ENCODE measurements at regions not wholly inside any gene's neighbourhood (a gene's known extent, or its start where the extent isn't known, plus 50 kb on each side); places are given as distances from the start of the nearest gene placed in this dataset.

- intact Hi-C loops (cut with micrococcal nuclease), result no loop called here
- Mint-ChIP-seq H3K36me3 (ENCODE audit: low read depth) (no peaks in the 10 kb centered on the region), H3K4me3 (no peak overlapping the region), H3K27me3 (no peaks in the 10 kb centered on the region), H3K9me3 (no peaks in the 10 kb centered on the region), H3K4me1 (no peaks in the 10 kb centered on the region), H3K27ac (no peak overlapping the region)
- DNase-seq, result no peak
These were observed 314.9 kb upstream of the SLITRK5 start for GRCh38 chr13:87356314-87356713.

GRCh38 chr13:87358319-87358718 is 312.9 kb upstream of the SLITRK5 start:
- intact Hi-C loops (cut with micrococcal nuclease), result no loop called here
- no peaks in the 10 kb centered on the region for H3K9me3 Mint-ChIP-seq
- no peaks in the 10 kb centered on the region for H3K36me3 Mint-ChIP-seq (ENCODE audit: low read depth)
- DNase-seq, result no peak
- no peak overlapping the region for H3K4me3 Mint-ChIP-seq
- H3K4me1 Mint-ChIP-seq, result no peaks in the 10 kb centered on the region
- no peaks in the 10 kb centered on the region for H3K27me3 Mint-ChIP-seq
- no peak overlapping the region for H3K27ac Mint-ChIP-seq

- H3K9me3 Mint-ChIP-seq, result peaks cover 7% of the 10 kb centered on the region
- no peak for DNase-seq
- no peaks in the 10 kb centered on the region for H3K36me3 Mint-ChIP-seq (ENCODE audit: low read depth)
- no peak overlapping the region for H3K4me3 Mint-ChIP-seq
- H3K27ac Mint-ChIP-seq, result no peak overlapping the region
- H3K27me3 Mint-ChIP-seq, result no peaks in the 10 kb centered on the region
- intact Hi-C loops (cut with micrococcal nuclease), result no loop called here
- H3K4me1 Mint-ChIP-seq, result no peaks in the 10 kb centered on the region
These were observed 310.0 kb upstream of the SLITRK5 start for GRCh38 chr13:87361216-87361615.

GRCh38 chr13:87368639-87369038 is 302.5 kb upstream of the SLITRK5 start:
- no peaks in the 10 kb centered on the region for H3K36me3 Mint-ChIP-seq (ENCODE audit: low read depth)
- DNase-seq, result no peak
- no peaks in the 10 kb centered on the region for H3K4me1 Mint-ChIP-seq
- intact Hi-C loops (cut with micrococcal nuclease), result no loop called here
- peaks cover 16% of the 10 kb centered on the region for H3K9me3 Mint-ChIP-seq
- H3K27ac Mint-ChIP-seq, result no peak overlapping the region
- no peaks in the 10 kb centered on the region for H3K27me3 Mint-ChIP-seq
- H3K4me3 Mint-ChIP-seq, result no peak overlapping the region

GRCh38 chr13:87376081-87376480 is 295.1 kb upstream of the SLITRK5 start:
- H3K36me3 Mint-ChIP-seq (ENCODE audit: low read depth), result no peaks in the 10 kb centered on the region
- H3K4me1 Mint-ChIP-seq, result no peaks in the 10 kb centered on the region
- H3K4me3 Mint-ChIP-seq, result no peak overlapping the region
- no peak for DNase-seq
- no peaks in the 10 kb centered on the region for H3K27me3 Mint-ChIP-seq
- H3K27ac Mint-ChIP-seq, result peak overlapping the region; percentile 26
- H3K9me3 Mint-ChIP-seq, result peaks cover 4% of the 10 kb centered on the region
- intact Hi-C loops (cut with micrococcal nuclease), result no loop called here

GRCh38 chr13:87384099-87384498 is 287.1 kb upstream of the SLITRK5 start:
- no peaks in the 10 kb centered on the region for H3K9me3 Mint-ChIP-seq
- intact Hi-C loops (cut with micrococcal nuclease), result no loop called here
- H3K27ac Mint-ChIP-seq, result no peak overlapping the region
- H3K4me3 Mint-ChIP-seq, result no peak overlapping the region
- H3K27me3 Mint-ChIP-seq, result no peaks in the 10 kb centered on the region
- no peaks in the 10 kb centered on the region for H3K4me1 Mint-ChIP-seq
- H3K36me3 Mint-ChIP-seq (ENCODE audit: low read depth), result no peaks in the 10 kb centered on the region
- no peak for DNase-seq

- H3K9me3 Mint-ChIP-seq, result no peaks in the 10 kb centered on the region
These were observed 277.8 kb upstream of the SLITRK5 start for GRCh38 chr13:87393358-87393757.

GRCh38 chr13:87398047-87398446 is 273.1 kb upstream of the SLITRK5 start:
- intact Hi-C loops (cut with micrococcal nuclease), result no loop called here
- no peak for DNase-seq
- no peaks in the 10 kb centered on the region for H3K9me3 Mint-ChIP-seq
- H3K27me3 Mint-ChIP-seq, result no peaks in the 10 kb centered on the region
- no peaks in the 10 kb centered on the region for H3K4me1 Mint-ChIP-seq
- H3K27ac Mint-ChIP-seq, result no peak overlapping the region
- H3K36me3 Mint-ChIP-seq (ENCODE audit: low read depth), result no peaks in the 10 kb centered on the region
- H3K4me3 Mint-ChIP-seq, result no peak overlapping the region

More at GRCh38 chr13:87393358-87393757, 277.8 kb upstream of the SLITRK5 start:
- Mint-ChIP-seq H3K4me1 (no peaks in the 10 kb centered on the region), H3K27me3 (no peaks in the 10 kb centered on the region), H3K36me3 (ENCODE audit: low read depth) (no peaks in the 10 kb centered on the region), H3K4me3 (no peak overlapping the region), H3K27ac (no peak overlapping the region)
- no peak for DNase-seq
- intact Hi-C loops (cut with micrococcal nuclease), result no loop called here

GRCh38 chr13:87403748-87404432 is 267.3 kb upstream of the SLITRK5 start:
- H3K27me3 Mint-ChIP-seq, result no peaks in the 10 kb centered on the region

GRCh38 chr13:87426742-87427141 is 244.4 kb upstream of the SLITRK5 start:
- no peaks in the 10 kb centered on the region for H3K27me3 Mint-ChIP-seq
- no peaks in the 10 kb centered on the region for H3K36me3 Mint-ChIP-seq (ENCODE audit: low read depth)
- H3K4me1 Mint-ChIP-seq, result no peaks in the 10 kb centered on the region
- H3K27ac Mint-ChIP-seq, result no peak overlapping the region
- H3K4me3 Mint-ChIP-seq, result no peak overlapping the region
- intact Hi-C loops (cut with micrococcal nuclease), result no loop called here
- H3K9me3 Mint-ChIP-seq, result peaks cover 5% of the 10 kb centered on the region
- DNase-seq, result no peak

More at GRCh38 chr13:87403748-87404432, 267.3 kb upstream of the SLITRK5 start:
- Mint-ChIP-seq H3K27ac (no peak overlapping the region), H3K36me3 (ENCODE audit: low read depth) (no peaks in the 10 kb centered on the region), H3K4me1 (no peaks in the 10 kb centered on the region), H3K4me3 (no peak overlapping the region), H3K9me3 (no peaks in the 10 kb centered on the region)
- no peak for DNase-seq
- intact Hi-C loops (cut with micrococcal nuclease), result no loop called here

GRCh38 chr13:87444135-87444534 is 227.0 kb upstream of the SLITRK5 start:
- H3K4me1 Mint-ChIP-seq, result no peaks in the 10 kb centered on the region
- DNase-seq, result no peak
- H3K36me3 Mint-ChIP-seq (ENCODE audit: low read depth), result no peaks in the 10 kb centered on the region
- no peaks in the 10 kb centered on the region for H3K9me3 Mint-ChIP-seq
- H3K27me3 Mint-ChIP-seq, result no peaks in the 10 kb centered on the region
- H3K4me3 Mint-ChIP-seq, result no peak overlapping the region
- intact Hi-C loops (cut with micrococcal nuclease), result no loop called here
- H3K27ac Mint-ChIP-seq, result no peak overlapping the region

- DNase-seq, result no peak
- no peaks in the 10 kb centered on the region for H3K4me1 Mint-ChIP-seq
- no peaks in the 10 kb centered on the region for H3K9me3 Mint-ChIP-seq
- no peaks in the 10 kb centered on the region for H3K27me3 Mint-ChIP-seq
- no peaks in the 10 kb centered on the region for H3K36me3 Mint-ChIP-seq (ENCODE audit: low read depth)
- intact Hi-C loops (cut with micrococcal nuclease), result no loop called here
- H3K27ac Mint-ChIP-seq, result no peak overlapping the region
- H3K4me3 Mint-ChIP-seq, result no peak overlapping the region
These were observed 218.9 kb upstream of the SLITRK5 start for GRCh38 chr13:87452281-87452680.

GRCh38 chr13:87453244-87453643 is 217.9 kb upstream of the SLITRK5 start:
- Mint-ChIP-seq H3K4me1 (no peaks in the 10 kb centered on the region), H3K9me3 (no peaks in the 10 kb centered on the region), H3K27me3 (no peaks in the 10 kb centered on the region), H3K36me3 (ENCODE audit: low read depth) (no peaks in the 10 kb centered on the region), H3K4me3 (no peak overlapping the region), H3K27ac (no peak overlapping the region)
- intact Hi-C loops (cut with micrococcal nuclease), result no loop called here
- no peak for DNase-seq

- Mint-ChIP-seq H3K4me1 (no peaks in the 10 kb centered on the region), H3K27me3 (no peaks in the 10 kb centered on the region), H3K4me3 (no peak overlapping the region), H3K9me3 (peaks cover 4% of the 10 kb centered on the region), H3K27ac (no peak overlapping the region), H3K36me3 (ENCODE audit: low read depth) (no peaks in the 10 kb centered on the region)
- intact Hi-C loops (cut with micrococcal nuclease), result no loop called here
- no peak for DNase-seq
These were observed 211.8 kb upstream of the SLITRK5 start for GRCh38 chr13:87459419-87459818.

GRCh38 chr13:87497426-87497825 is 173.7 kb upstream of the SLITRK5 start:
- intact Hi-C loops (cut with micrococcal nuclease), result no loop called here
- no peaks in the 10 kb centered on the region for H3K36me3 Mint-ChIP-seq (ENCODE audit: low read depth)
- no peaks in the 10 kb centered on the region for H3K9me3 Mint-ChIP-seq
- H3K4me1 Mint-ChIP-seq, result no peaks in the 10 kb centered on the region
- no peak for DNase-seq
- H3K27ac Mint-ChIP-seq, result no peak overlapping the region
- no peaks in the 10 kb centered on the region for H3K27me3 Mint-ChIP-seq
- H3K4me3 Mint-ChIP-seq, result no peak overlapping the region
